Neural cell (in vitro differentiated cells): ENCODE measurements at regions not wholly inside any gene's neighbourhood (a gene's known extent, or its start where the extent isn't known, plus 50 kb on each side); places are given as distances from the start of the nearest gene placed in this dataset.

Source experiments
- H2AFZ ChIP-seq: fragments of 200-600, 300-800 bp; sonication (generic), shearing (Covaris generic); 2 replicates; pipeline ENCODE4 v1.6.0; 2014; ENCODE audit warnings: low read depth, mild to moderate bottlenecking, antibody characterized with exemption, low read length, moderate library complexity
- H3F3A ChIP-seq: fragments of 200-600 bp; shearing (Covaris generic); 2 replicates; pipeline ENCODE4 v1.6.1; 2016; ENCODE audit warnings: mild to moderate bottlenecking, moderate library complexity, mixed read lengths, antibody characterized with exemption, low read length; ENCODE audit not compliant: insufficient read depth, poor library complexity, severe bottlenecking
- H3K27ac ChIP-seq: fragments of 200-600, 300-800 bp; sonication (generic), shearing (Covaris generic); 2 replicates; pipeline ENCODE4 v1.5.1; 2014; ENCODE audit warnings: mild to moderate bottlenecking, low read length, moderate library complexity
- H3K27me3 ChIP-seq: fragments of 300-800, 200-600 bp; sonication (generic), shearing (Covaris generic); 2 replicates; pipeline ENCODE4 v1.6.0; 2014; ENCODE audit warnings: mild to moderate bottlenecking, low read depth, low read length, moderate library complexity; ENCODE audit not compliant: insufficient read depth
- H3K36me3 ChIP-seq: fragments of 300-800, 200-600 bp; sonication (generic), shearing (Covaris generic); 2 replicates; pipeline ENCODE4 v1.5.1; 2014; ENCODE audit warnings: mild to moderate bottlenecking, antibody characterized with exemption, low read length, moderate library complexity; ENCODE audit not compliant: insufficient read depth
- H3K4me2 ChIP-seq: fragments of 300-800, 200-600 bp; sonication (generic), shearing (Covaris generic); 2 replicates; pipeline ENCODE4 v1.6.0; 2014; ENCODE audit warnings: mild to moderate bottlenecking, low read length
- H3K4me3 ChIP-seq: fragments of 300-800, 200-600 bp; sonication (generic), shearing (Covaris generic); 2 replicates; pipeline ENCODE4 v1.5.1; 2014; ENCODE audit warnings: mild to moderate bottlenecking, low read length, moderate library complexity
- H3K79me2 ChIP-seq: fragments of 200-600 bp; shearing (Covaris generic); replicated peaks from 2 replicates; pipeline ENCODE4 v1.6.0; 2014; ENCODE audit warnings: mild to moderate bottlenecking, low read length, moderate library complexity; ENCODE audit not compliant: insufficient read depth
- H3K9ac ChIP-seq: fragments of 300-800, 200-600 bp; sonication (generic), shearing (Covaris generic); 2 replicates; pipeline ENCODE4 v1.6.1; 2016; ENCODE audit warnings: mild to moderate bottlenecking, low read length, mixed read lengths
- H3K9me2 ChIP-seq: fragments of 200-600 bp; shearing (Covaris generic); 2 replicates; pipeline ENCODE4 v1.6.1; 2016; ENCODE audit warnings: mild to moderate bottlenecking, low read length, mixed read lengths; ENCODE audit not compliant: insufficient read depth
- H3K9me3 ChIP-seq: fragments of 200-600, 300-800 bp; sonication (generic), shearing (Covaris generic); 2 replicates; pipeline ENCODE4 v1.6.1; 2016; ENCODE audit warnings: mild to moderate bottlenecking, mixed run types, low read length, moderate library complexity, mixed read lengths
- H4K20me1 ChIP-seq: fragments of 200-600 bp; shearing (Covaris generic); 2 replicates; pipeline ENCODE4 v1.6.1; 2016; ENCODE audit warnings: mild to moderate bottlenecking, mixed run types; ENCODE audit not compliant: insufficient read depth
- CTCF ChIP-seq: fragments of 450-650 bp; IDR thresholded peaks from 2 replicates; pipeline ENCODE4 v1.5.1; 2014; ENCODE audit warnings: antibody characterized with exemption, mild to moderate bottlenecking, moderate library complexity; ENCODE audit not compliant: poor library complexity, severe bottlenecking
- EP300 ChIP-seq: fragments of 450-650 bp; conservative IDR thresholded peaks from 2 replicates; pipeline ENCODE4 v1.6.1; 2014; ENCODE audit warnings: antibody characterized with exemption, mild to moderate bottlenecking, moderate library complexity; ENCODE audit not compliant: poor library complexity, severe bottlenecking
- EZH2 ChIP-seq: fragments of 200-600, 300-800 bp; shearing (Covaris generic), sonication (generic); IDR thresholded peaks from 2 replicates; pipeline ENCODE4 v1.6.1; 2014; ENCODE audit warnings: antibody characterized with exemption, low read length, borderline replicate concordance, mild to moderate bottlenecking; ENCODE audit not compliant: insufficient read depth, poor library complexity, severe bottlenecking
- MXI1 ChIP-seq: fragments of 450-650 bp; conservative IDR thresholded peaks from 2 replicates; pipeline ENCODE4 v1.6.1; 2014; ENCODE audit warnings: antibody characterized with exemption, mild to moderate bottlenecking; ENCODE audit not compliant: poor library complexity, severe bottlenecking
- POLR2AphosphoS5 ChIP-seq: IDR thresholded peaks from 2 replicates; pipeline ENCODE4 v1.6.1; 2012
- RAD21 ChIP-seq: fragments of 450-650 bp; conservative IDR thresholded peaks from 2 replicates; pipeline ENCODE4 v1.6.1; 2014; ENCODE audit warnings: antibody characterized with exemption, mild to moderate bottlenecking, moderate library complexity
- REST ChIP-seq: IDR thresholded peaks from 2 replicates; pipeline ENCODE4 v1.6.1; 2012; ENCODE audit warnings: borderline replicate concordance
- SMC3 ChIP-seq: fragments of 450-650 bp; conservative IDR thresholded peaks from 2 replicates; pipeline ENCODE4 v1.6.1; 2014; ENCODE audit warnings: antibody characterized with exemption, mild to moderate bottlenecking, moderate library complexity; ENCODE audit not compliant: poor library complexity
- TAF1 ChIP-seq: IDR thresholded peaks from 2 replicates; pipeline ENCODE4 v1.6.1; 2012; ENCODE audit warnings: low read depth

DNA sequence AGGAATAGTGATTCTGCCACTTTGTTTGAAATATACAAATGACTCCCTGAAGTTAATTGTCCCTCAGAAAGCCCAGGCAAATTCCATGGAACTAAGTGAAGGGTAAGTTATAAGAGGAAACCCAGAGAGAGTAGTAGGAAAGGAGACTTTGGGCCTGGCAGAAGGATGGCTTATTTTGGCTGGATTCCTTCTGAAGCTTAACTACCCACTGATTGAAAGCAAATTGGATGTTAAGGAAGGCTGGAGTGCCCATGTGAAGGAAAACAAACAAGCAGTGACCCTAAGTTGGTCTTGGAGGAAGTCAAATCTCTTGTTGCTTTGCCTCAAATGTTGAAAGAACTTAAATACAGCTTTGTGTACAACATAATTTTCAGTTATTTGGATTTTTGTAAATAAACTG, 1106.4 kb upstream of the ZEB2 start:
- Histone ChIP-seq H3F3A (no peaks in the 10 kb centered on the region), H3K4me2 (no peak overlapping the region), H4K20me1 (no peaks in the 10 kb centered on the region), H3K79me2 (no peaks in the 10 kb centered on the region), H3K9ac (no peak overlapping the region), H3K9me2 (no peaks in the 10 kb centered on the region), H3K27me3 (no peaks in the 10 kb centered on the region), H3K9me3 (no peaks in the 10 kb centered on the region), H3K4me3 (no peak overlapping the region), H3K36me3 (no peaks in the 10 kb centered on the region), H2AFZ (no peak overlapping the region), H3K27ac (no peak overlapping the region)
- no peak for TF ChIP-seq CTCF

DNA sequence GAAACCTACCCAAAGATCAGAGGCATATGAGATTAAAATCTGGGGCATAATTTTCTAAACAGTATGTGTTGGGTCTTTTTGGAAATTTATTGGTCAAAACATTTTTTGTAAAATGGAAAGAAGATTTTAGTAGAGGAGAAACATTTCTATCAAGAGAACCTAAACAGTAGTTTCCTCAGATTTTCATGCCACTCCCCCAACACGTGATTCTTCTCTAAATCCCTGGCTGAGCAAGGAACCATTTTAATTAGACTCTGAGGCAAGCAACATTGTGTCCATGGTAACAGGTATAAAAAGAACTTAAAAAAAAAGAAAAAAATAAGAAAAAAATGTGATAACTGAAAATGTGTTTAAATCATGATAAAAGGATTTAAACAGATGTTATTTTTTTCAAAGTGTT, 1105.2 kb upstream of the ZEB2 start:
- Histone ChIP-seq H3K36me3 (no peaks in the 10 kb centered on the region), H3F3A (no peaks in the 10 kb centered on the region), H2AFZ (no peak overlapping the region), H3K9me3 (no peaks in the 10 kb centered on the region), H3K4me2 (no peak overlapping the region), H3K4me3 (no peak overlapping the region), H3K79me2 (no peaks in the 10 kb centered on the region), H3K9me2 (no peaks in the 10 kb centered on the region), H3K9ac (no peak overlapping the region), H4K20me1 (no peaks in the 10 kb centered on the region), H3K27me3 (no peaks in the 10 kb centered on the region), H3K27ac (no peak overlapping the region)
- TF ChIP-seq MXI1 (no peak), RAD21 (no peak), REST (no peak)

DNA sequence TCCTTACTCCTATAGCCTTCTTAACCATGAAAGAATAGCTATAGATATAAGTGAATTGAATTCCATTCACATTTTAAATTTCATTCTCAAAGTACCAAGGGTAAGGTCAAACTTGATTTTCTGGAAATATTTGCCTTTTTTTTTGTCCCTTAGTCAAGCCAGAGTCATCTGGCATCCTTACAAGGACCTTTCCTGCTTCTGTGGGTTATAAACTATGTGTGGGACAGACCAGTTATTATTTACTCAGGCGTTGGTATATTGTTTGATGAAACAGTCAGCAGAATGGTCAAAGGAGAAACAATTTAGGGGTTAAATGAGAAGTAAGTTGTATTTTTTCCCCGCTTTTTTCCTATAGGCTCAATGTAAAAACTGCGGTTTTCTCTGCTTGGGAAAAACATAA, 1103.2 kb upstream of the ZEB2 start:
- no peak overlapping the region for H3K4me2 ChIP-seq
- TF ChIP-seq POLR2AphosphoS5 (no peak), MXI1 (no peak), EP300 (no peak), RAD21 (no peak), CTCF (no peak), EZH2 (no peak), TAF1 (no peak), SMC3 (no peak), REST (no peak)
- H3K79me2 ChIP-seq, result no peaks in the 10 kb centered on the region
- no peaks in the 10 kb centered on the region for H3K9me3 ChIP-seq
- no peak overlapping the region for H3K27ac ChIP-seq
- H4K20me1 ChIP-seq, result no peaks in the 10 kb centered on the region
- no peak overlapping the region for H3K9ac ChIP-seq
- H3F3A ChIP-seq, result no peaks in the 10 kb centered on the region
- H3K4me3 ChIP-seq, result no peak overlapping the region
- H3K9me2 ChIP-seq, result no peaks in the 10 kb centered on the region
- no peak overlapping the region for H2AFZ ChIP-seq
- H3K36me3 ChIP-seq, result no peaks in the 10 kb centered on the region
- H3K27me3 ChIP-seq, result no peaks in the 10 kb centered on the region
